ENCODE measurements at regions not wholly inside any gene's neighbourhood (a gene's known extent, or its start where the extent isn't known, plus 50 kb on each side); places are given as distances from the start of the nearest gene placed in this dataset.

- WGBS, 5 donors = 69 to 79% (median 77%) methylated on average over 3 of the region's 3 CpGs
- Histone ChIP-seq H3K9me3 (no peaks in the 10 kb centered on the region), H3K27me3 (no peaks in the 10 kb centered on the region), H3K4me1 (peaks cover 0 to 14% (median 4%) of the 10 kb centered on the region in 4 donors), H3K4me3 (no peak overlapping the region), H3K36me3 (no peaks in the 10 kb centered on the region), H3K27ac (no peak overlapping the region)
- TF ChIP-seq EP300 (IDR thresholded peaks at IDR 0.05) (no peak), POLR2A (IDR thresholded peaks at IDR 0.05) (no peak), POLR2AphosphoS5 (IDR thresholded peaks at IDR 0.05) (no peak)
- TF ChIP-seq, protein P1, sequence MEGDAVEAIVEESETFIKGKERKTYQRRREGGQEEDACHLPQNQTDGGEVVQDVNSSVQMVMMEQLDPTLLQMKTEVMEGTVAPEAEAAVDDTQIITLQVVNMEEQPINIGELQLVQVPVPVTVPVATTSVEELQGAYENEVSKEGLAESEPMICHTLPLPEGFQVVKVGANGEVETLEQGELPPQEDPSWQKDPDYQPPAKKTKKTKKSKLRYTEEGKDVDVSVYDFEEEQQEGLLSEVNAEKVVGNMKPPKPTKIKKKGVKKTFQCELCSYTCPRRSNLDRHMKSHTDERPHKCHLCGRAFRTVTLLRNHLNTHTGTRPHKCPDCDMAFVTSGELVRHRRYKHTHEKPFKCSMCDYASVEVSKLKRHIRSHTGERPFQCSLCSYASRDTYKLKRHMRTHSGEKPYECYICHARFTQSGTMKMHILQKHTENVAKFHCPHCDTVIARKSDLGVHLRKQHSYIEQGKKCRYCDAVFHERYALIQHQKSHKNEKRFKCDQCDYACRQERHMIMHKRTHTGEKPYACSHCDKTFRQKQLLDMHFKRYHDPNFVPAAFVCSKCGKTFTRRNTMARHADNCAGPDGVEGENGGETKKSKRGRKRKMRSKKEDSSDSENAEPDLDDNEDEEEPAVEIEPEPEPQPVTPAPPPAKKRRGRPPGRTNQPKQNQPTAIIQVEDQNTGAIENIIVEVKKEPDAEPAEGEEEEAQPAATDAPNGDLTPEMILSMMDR (IDR thresholded peaks at IDR 0.05) = no peak
- no peak for DNase-seq
- intact Hi-C loops (cut with DNase I; ENCODE audit: low total_unique reads) = no loop called here
These were observed 296.3 kb upstream of the EPHA3 start for GRCh38 chr3:88811096-88811495.

GRCh38 chr3:88812576-88812975 is 294.8 kb upstream of the EPHA3 start:
- WGBS, 5 donors = 90 to 94% (median 92%) methylated on average over 5 of the region's 5 CpGs
- Histone ChIP-seq H3K4me3 (no peak overlapping the region), H3K36me3 (no peaks in the 10 kb centered on the region), H3K27ac (no peak overlapping the region), H3K9me3 (no peaks in the 10 kb centered on the region), H3K27me3 (no peaks in the 10 kb centered on the region), H3K4me1 (peaks cover 0 to 14% (median 4%) of the 10 kb centered on the region in 4 donors)
- TF ChIP-seq, protein P1 (IDR thresholded peaks at IDR 0.05) = no peak
- DNase-seq = no peak
- intact Hi-C loops (cut with DNase I; ENCODE audit: low total_unique reads) = no loop called here

DNA sequence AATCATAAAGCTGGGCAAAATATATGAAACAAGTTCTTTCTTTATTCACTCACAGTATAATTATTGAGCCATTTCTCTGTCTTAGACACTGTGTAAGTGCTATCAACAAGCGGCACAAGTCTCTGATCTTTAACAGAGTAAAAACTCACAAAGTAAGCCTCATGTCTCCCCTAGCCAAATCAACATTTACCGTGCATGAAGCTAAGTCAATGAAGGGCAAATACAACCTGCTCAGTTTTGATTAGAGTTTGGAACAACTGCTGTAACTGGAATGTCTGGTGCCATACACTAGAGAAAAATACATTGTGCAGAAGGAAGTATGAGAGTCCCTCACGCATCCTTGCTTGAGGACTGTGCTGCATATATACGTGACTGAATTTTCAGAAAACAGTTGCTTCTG is 291.0 kb upstream of the EPHA3 start:
- 33 to 68% (median 42%) methylated on average over 4 of the region's 4 CpGs for WGBS, 5 donors
- TF ChIP-seq, protein P1 (IDR thresholded peaks at IDR 0.05) = no peak
- TF ChIP-seq POLR2AphosphoS5 (IDR thresholded peaks at IDR 0.05) (no peak), EP300 (IDR thresholded peaks at IDR 0.05) (no peak), POLR2A (IDR thresholded peaks at IDR 0.05) (no peak)
- no peaks in the 10 kb centered on the region for H3K36me3 ChIP-seq
- H3K9me3 ChIP-seq = no peaks in the 10 kb centered on the region
- no peaks in the 10 kb centered on the region for H3K27me3 ChIP-seq
- H3K4me1 ChIP-seq = no peaks in the 10 kb centered on the region
- intact Hi-C loops (cut with DNase I; ENCODE audit: low total_unique reads) = no loop called here
- no peak overlapping the region for H3K27ac ChIP-seq
- no peak overlapping the region for H3K4me3 ChIP-seq
- peak in 1 of 2 donors; percentile 30 for DNase-seq

DNA sequence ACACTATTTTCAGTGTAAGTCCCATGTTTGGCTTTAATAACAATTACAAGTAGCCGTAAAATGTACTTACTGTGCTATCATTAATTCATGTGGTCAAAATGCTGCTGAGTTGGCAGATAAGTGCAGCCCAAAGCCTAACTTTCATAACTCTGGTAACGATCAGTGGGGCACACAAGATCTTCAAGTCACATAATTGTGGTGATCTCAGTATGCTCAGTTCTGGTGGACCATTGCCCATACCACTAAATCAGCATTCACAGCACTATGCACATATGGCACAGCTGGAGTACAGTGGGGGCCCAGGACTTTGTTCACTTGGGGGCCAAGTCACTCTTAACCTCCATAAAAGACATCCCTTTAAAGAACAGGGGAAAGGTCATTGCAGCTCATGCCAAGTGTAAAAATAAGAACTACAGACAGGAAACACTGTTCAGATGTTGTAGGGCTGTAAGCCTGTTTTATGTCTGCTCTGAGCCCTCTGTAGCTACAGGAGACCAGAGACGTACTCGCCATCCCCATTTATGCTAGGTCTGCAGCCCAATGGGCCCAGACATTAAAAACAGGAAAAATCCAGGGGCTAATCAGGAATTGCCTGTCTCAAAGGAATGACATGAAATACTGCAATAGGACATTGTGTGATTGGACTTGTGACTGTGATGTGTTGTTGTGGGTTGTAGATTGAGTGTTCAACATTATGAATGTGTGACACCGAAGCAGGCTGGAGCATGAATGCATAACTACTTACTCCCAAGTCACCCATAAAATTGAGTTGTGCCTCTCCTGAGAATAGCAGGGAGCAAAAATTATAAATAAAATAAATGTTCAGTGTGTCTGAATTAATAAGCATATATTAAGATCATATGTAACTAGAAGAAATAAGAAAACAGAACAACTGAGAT is 282.5 kb upstream of the EPHA3 start:
- intact Hi-C loops (cut with DNase I; ENCODE audit: low total_unique reads) = no loop called here
- peaks cover 0 to 6% (median 0%) of the 10 kb centered on the region in 4 donors for H3K4me1 ChIP-seq
- no peak overlapping the region for H3K4me3 ChIP-seq
- 62 to 95% (median 85%) methylated on average over 5 of the region's 5 CpGs for WGBS, 5 donors
- TF ChIP-seq, protein P1 (IDR thresholded peaks at IDR 0.05) = no peak
- TF ChIP-seq EP300 (IDR thresholded peaks at IDR 0.05) (no peak), POLR2AphosphoS5 (IDR thresholded peaks at IDR 0.05) (no peak), POLR2A (IDR thresholded peaks at IDR 0.05) (no peak)
- no peaks in the 10 kb centered on the region for H3K27me3 ChIP-seq
- no peaks in the 10 kb centered on the region for H3K9me3 ChIP-seq
- DNase-seq = peak in 1 of 2 donors; percentile 20
- no peaks in the 10 kb centered on the region for H3K36me3 ChIP-seq
- H3K27ac ChIP-seq = no peak overlapping the region

Measured in stomach (tissue), 8 donors.